GM23338 (cell line): ENCODE measurements at regions not wholly inside any gene's neighbourhood (a gene's known extent, or its start where the extent isn't known, plus 50 kb on each side); places are given as distances from the start of the nearest gene placed in this dataset.

Experiments used
- ATAC-seq: fragments of 200-7000 bp; cut with Tn5 transposase; 3 replicates; pipeline ENCODE4 v1.9.1; 2020
- DNase-seq: peaks from one replicate; pipeline ENCODE4 v3.0.0-alpha.2; 2015; ENCODE audit warnings: low spot score
- H2AFZ ChIP-seq: fragments of 200-600 bp; sonication (generic); 2 replicates; pipeline ENCODE4 v1.8.0; 2016; ENCODE audit warnings: antibody characterized with exemption, mild to moderate bottlenecking, moderate library complexity
- H3F3A ChIP-seq: fragments of 200-600 bp; sonication (generic); replicated peaks from 2 replicates; pipeline ENCODE4 v1.8.0; 2017; ENCODE audit warnings: antibody characterized with exemption, mixed run types, low read depth
- H3K27ac ChIP-seq: fragments of 200-600 bp; sonication (generic); 2 replicates; pipeline ENCODE4 v1.6.1; 2016; ENCODE audit warnings: low read depth
- H3K27me3 ChIP-seq: fragments of 200-600 bp; sonication (generic); 2 replicates; pipeline ENCODE4 v1.8.0; 2016; ENCODE audit warnings: mild to moderate bottlenecking, mixed run types, moderate library complexity; ENCODE audit not compliant: insufficient read depth
- H3K36me3 ChIP-seq: fragments of 200-600 bp; sonication (generic); 2 replicates; pipeline ENCODE4 v1.8.0; 2016; ENCODE audit warnings: mild to moderate bottlenecking; ENCODE audit not compliant: insufficient read depth
- H3K4me1 ChIP-seq: fragments of 200-600 bp; sonication (generic); 2 replicates; pipeline ENCODE4 v1.8.0; 2016; ENCODE audit warnings: mild to moderate bottlenecking, moderate library complexity; ENCODE audit not compliant: insufficient read depth
- H3K4me2 ChIP-seq: fragments of 200-600 bp; sonication (generic); 2 replicates; pipeline ENCODE4 v1.7.1; 2017; ENCODE audit warnings: mixed run types
- H3K4me3 ChIP-seq: fragments of 200-600 bp; sonication (generic); 2 replicates; pipeline ENCODE4 v1.6.1; 2016; ENCODE audit warnings: mixed run types
- H3K79me2 ChIP-seq: fragments of 200-600 bp; sonication (generic); replicated peaks from 2 replicates; pipeline ENCODE4 v1.8.0; 2017; ENCODE audit warnings: mild to moderate bottlenecking; ENCODE audit not compliant: insufficient read depth
- H3K9me2 ChIP-seq: fragments of 200-600 bp; sonication (generic); 2 replicates; pipeline ENCODE4 v1.8.0; 2017; ENCODE audit not compliant: insufficient read depth
- H4K20me1 ChIP-seq: fragments of 200-600 bp; sonication (generic); replicated peaks from 2 replicates; pipeline ENCODE4 v1.8.0; 2017; ENCODE audit warnings: mild to moderate bottlenecking; ENCODE audit not compliant: insufficient read depth
- H3K27ac Mint-ChIP-seq: 2 replicates; pipeline ENCODE4 v1.8.0; 2020; ENCODE audit warnings: inconsistent platforms, mild to moderate bottlenecking, moderate library complexity, mixed read lengths
- H3K27me3 Mint-ChIP-seq: 3 replicates; pipeline ENCODE4 v1.8.0; 2022; ENCODE audit warnings: low read depth, mild to moderate bottlenecking, moderate library complexity, mixed read lengths, inconsistent platforms; ENCODE audit not compliant: insufficient read depth, poor library complexity
- H3K36me3 Mint-ChIP-seq: 3 replicates; pipeline ENCODE4 v1.8.0; 2021; ENCODE audit warnings: low read depth, mild to moderate bottlenecking, inconsistent platforms, moderate library complexity, mixed read lengths
- H3K4me1 Mint-ChIP-seq: 3 replicates; pipeline ENCODE4 v1.8.0; 2020; ENCODE audit warnings: mild to moderate bottlenecking, inconsistent platforms, mixed read lengths
- H3K4me3 Mint-ChIP-seq: 3 replicates; pipeline ENCODE4 v1.8.0; 2021; ENCODE audit warnings: moderate library complexity, mild to moderate bottlenecking, inconsistent platforms, mixed read lengths
- H3K9me3 Mint-ChIP-seq: 3 replicates; pipeline ENCODE4 v1.8.0; 2020; ENCODE audit warnings: moderate library complexity, mild to moderate bottlenecking, inconsistent platforms, mixed read lengths
- CREB1 ChIP-seq: fragments of 250-450 bp; sonication (Bioruptor Pico); IDR thresholded peaks from 2 replicates; pipeline ENCODE4 v1.5.0; 2020; ENCODE audit warnings: low read depth, mild to moderate bottlenecking, moderate library complexity
- EZH2 ChIP-seq: fragments of 200-600 bp; sonication (generic); IDR thresholded peaks from one replicate; pipeline ENCODE4 v1.8.0; 2017; ENCODE audit warnings: antibody characterized with exemption, mild to moderate bottlenecking, low read depth; ENCODE audit not compliant: unreplicated experiment
- JUNB ChIP-seq: IDR thresholded peaks from one replicate; pipeline ENCODE4 v1.6.1; 2016; ENCODE audit warnings: antibody characterized with exemption; ENCODE audit not compliant: unreplicated experiment
- NANOG ChIP-seq: IDR thresholded peaks from 2 replicates; pipeline ENCODE4 v1.6.1; 2016; ENCODE audit warnings: antibody characterized with exemption, borderline replicate concordance
- STAT1 ChIP-seq: IDR thresholded peaks from one replicate; pipeline ENCODE4 v1.6.1; 2016; ENCODE audit warnings: antibody characterized with exemption; ENCODE audit not compliant: unreplicated experiment
- ZNF331 ChIP-seq: fragments of 250-450 bp; sonication (Bioruptor Pico); IDR thresholded peaks from 2 replicates; pipeline ENCODE4 v1.5.0; 2020; ENCODE audit warnings: low read depth, mild to moderate bottlenecking, moderate library complexity
- ZNF462 ChIP-seq: fragments of 250-450 bp; sonication (Bioruptor Pico); IDR thresholded peaks from 2 replicates; pipeline ENCODE4 v1.5.0; 2020; ENCODE audit warnings: mild to moderate bottlenecking, moderate library complexity

GRCh38 chr13:109642358-109642757, 144.0 kb downstream of the IRS2 start:
- DNase-seq = no peak

More at GRCh38 chr13:109642358-109642757, 144.0 kb downstream of the IRS2 start:
- TF ChIP-seq JUNB (no peak), STAT1 (no peak), CREB1 (CRISPR knock-in tag) (no peak), ZNF462 (CRISPR knock-in tag) (no peak), EZH2 (no peak), NANOG (no peak), ZNF331 (CRISPR knock-in tag) (no peak)
- ATAC-seq = no peak
- H3K27me3 ChIP-seq = no peaks in the 10 kb centered on the region
- no peaks in the 10 kb centered on the region for H4K20me1 ChIP-seq
- Mint-ChIP-seq H3K4me3 (no peak overlapping the region), H3K9me3 (peaks cover 27% of the 10 kb centered on the region), H3K36me3 (peaks cover 24% of the 10 kb centered on the region), H3K27me3 (peaks cover 3% of the 10 kb centered on the region), H3K27ac (no peak overlapping the region), H3K4me1 (no peaks in the 10 kb centered on the region)
- H3K4me1 ChIP-seq = no peaks in the 10 kb centered on the region
- no peak overlapping the region for H3K27ac ChIP-seq
- no peaks in the 10 kb centered on the region for H3K36me3 ChIP-seq
- H2AFZ ChIP-seq = no peak overlapping the region
- no peak overlapping the region for H3K4me3 ChIP-seq
- no peaks in the 10 kb centered on the region for H3K79me2 ChIP-seq
- no peak overlapping the region for H3K4me2 ChIP-seq
- no peaks in the 10 kb centered on the region for H3K9me2 ChIP-seq
- H3F3A ChIP-seq = no peaks in the 10 kb centered on the region
